HepG2 (cell line): ENCODE measurements at regions not wholly inside any gene's neighbourhood (a gene's known extent, or its start where the extent isn't known, plus 50 kb on each side); places are given as distances from the start of the nearest gene placed in this dataset.

Experiments
- ASH2L ChIP-seq: fragments of 300-600, 200-600 bp; sonication (generic); IDR thresholded peaks from 2 replicates; pipeline ENCODE4 v1.7.0; 2017; ENCODE audit warnings: low read depth, mild to moderate bottlenecking, moderate library complexity, mixed read lengths, low read length; ENCODE audit not compliant: insufficient read length
- BCL6 ChIP-seq: IDR thresholded peaks from 2 replicates; pipeline ENCODE4 v1.6.1; 2016; ENCODE audit warnings: missing genetic modification reagents, missing compliant biosample characterization
- BORCS8-MEF2B ChIP-seq: sonication (generic); formaldehyde crosslinking; IDR thresholded peaks from 2 replicates; pipeline ENCODE4 v1.8.0; 2022; ENCODE audit warnings: mild to moderate bottlenecking, missing genetic modification reagents
- CBX1 ChIP-seq: IDR thresholded peaks from one replicate; pipeline ENCODE4 v1.6.1; 2016; ENCODE audit warnings: antibody characterized with exemption, low read depth
- GATA4 ChIP-seq: sonication (generic); IDR thresholded peaks from 2 replicates; pipeline ENCODE4 v1.6.1; 2016; ENCODE audit warnings: antibody characterized with exemption, low read depth, borderline replicate concordance
- HES4 ChIP-seq: sonication (generic); formaldehyde crosslinking; IDR thresholded peaks from 2 replicates; pipeline ENCODE4 v1.9.0; 2021; ENCODE audit warnings: mild to moderate bottlenecking, missing genetic modification reagents, borderline replicate concordance
- HOXA3 ChIP-seq: sonication (generic); formaldehyde crosslinking; IDR thresholded peaks from 2 replicates; pipeline ENCODE4 v1.5.0; 2020; ENCODE audit warnings: missing genetic modification reagents
- KDM1A ChIP-seq: IDR thresholded peaks from 2 replicates; pipeline ENCODE4 v1.6.1; 2016; ENCODE audit warnings: missing compliant biosample characterization
- KDM2A ChIP-seq: sonication (generic); formaldehyde crosslinking; IDR thresholded peaks from 2 replicates; pipeline ENCODE4 v1.4.0; 2020; ENCODE audit warnings: low read depth, missing genetic modification reagents, borderline replicate concordance
- MEIS2 ChIP-seq: sonication (generic); formaldehyde crosslinking; IDR thresholded peaks from 2 replicates; pipeline ENCODE4 v1.9.0; 2021; ENCODE audit warnings: mild to moderate bottlenecking, missing genetic modification reagents
- MIER2 ChIP-seq: IDR thresholded peaks from 2 replicates; pipeline ENCODE4 v1.6.1; 2016; ENCODE audit warnings: missing biosample characterization, missing genetic modification reagents
- NCOA2 ChIP-seq: sonication (generic); formaldehyde crosslinking; IDR thresholded peaks from 2 replicates; pipeline ENCODE4 v1.8.0; 2022; ENCODE audit warnings: inconsistent platforms
- NR2F1 ChIP-seq, 2 experiments: fragments of 450-650 bp in 1 of 2; formaldehyde crosslinking in 1 of 2; IDR thresholded peaks; 2 replicates each; pipeline versions ENCODE4 v1.5.0 to v1.6.1; 2016 to 2020; ENCODE audit warnings: mild to moderate bottlenecking in 1 of 2, missing compliant biosample characterization in 1 of 2, missing genetic modification reagents in 1 of 2, moderate library complexity in 1 of 2
- SNAI1 ChIP-seq: sonication (generic); formaldehyde crosslinking; IDR thresholded peaks from 2 replicates; pipeline ENCODE4 v1.5.0; 2020; ENCODE audit warnings: mild to moderate bottlenecking, missing genetic modification reagents, borderline replicate concordance
- SNAPC2 ChIP-seq: sonication (generic); formaldehyde crosslinking; IDR thresholded peaks from 2 replicates; pipeline ENCODE4 v1.8.1; 2022; ENCODE audit warnings: mild to moderate bottlenecking, missing genetic modification reagents
- ZBTB1 ChIP-seq: sonication (generic); formaldehyde crosslinking; IDR thresholded peaks from 2 replicates; pipeline ENCODE4 v1.4.0; 2020; ENCODE audit warnings: missing genetic modification reagents, borderline replicate concordance
- ZNF619 ChIP-seq: sonication (generic); formaldehyde crosslinking; IDR thresholded peaks from 2 replicates; pipeline ENCODE4 v1.4.0; 2020; ENCODE audit warnings: mild to moderate bottlenecking, missing genetic modification reagents
- ZNF777 ChIP-seq: sonication (generic); formaldehyde crosslinking; IDR thresholded peaks from 2 replicates; pipeline ENCODE4 v1.4.0; 2020; ENCODE audit warnings: missing genetic modification reagents
- TF ChIP-seq, protein P1 (sequence below): sonication (generic); formaldehyde crosslinking; IDR thresholded peaks from 2 replicates; pipeline ENCODE4 v1.4.0; 2020; ENCODE audit warnings: missing genetic modification reagents
- TF ChIP-seq, protein P2 (sequence below): sonication (generic); formaldehyde crosslinking; IDR thresholded peaks from 2 replicates; pipeline ENCODE4 v1.8.1; 2023; ENCODE audit warnings: mild to moderate bottlenecking, inconsistent platforms, moderate library complexity, missing genetic modification reagents, borderline replicate concordance
- TF ChIP-seq, protein P3 (sequence below): sonication (generic); formaldehyde crosslinking; IDR thresholded peaks from 2 replicates; pipeline ENCODE4 v1.4.0; 2020; ENCODE audit warnings: missing genetic modification reagents, borderline replicate concordance
- TF ChIP-seq, protein P4 (sequence below): sonication (generic); formaldehyde crosslinking; IDR thresholded peaks from 2 replicates; pipeline ENCODE4 v1.5.0; 2020; ENCODE audit warnings: mild to moderate bottlenecking, missing genetic modification reagents, moderate library complexity

DNA sequence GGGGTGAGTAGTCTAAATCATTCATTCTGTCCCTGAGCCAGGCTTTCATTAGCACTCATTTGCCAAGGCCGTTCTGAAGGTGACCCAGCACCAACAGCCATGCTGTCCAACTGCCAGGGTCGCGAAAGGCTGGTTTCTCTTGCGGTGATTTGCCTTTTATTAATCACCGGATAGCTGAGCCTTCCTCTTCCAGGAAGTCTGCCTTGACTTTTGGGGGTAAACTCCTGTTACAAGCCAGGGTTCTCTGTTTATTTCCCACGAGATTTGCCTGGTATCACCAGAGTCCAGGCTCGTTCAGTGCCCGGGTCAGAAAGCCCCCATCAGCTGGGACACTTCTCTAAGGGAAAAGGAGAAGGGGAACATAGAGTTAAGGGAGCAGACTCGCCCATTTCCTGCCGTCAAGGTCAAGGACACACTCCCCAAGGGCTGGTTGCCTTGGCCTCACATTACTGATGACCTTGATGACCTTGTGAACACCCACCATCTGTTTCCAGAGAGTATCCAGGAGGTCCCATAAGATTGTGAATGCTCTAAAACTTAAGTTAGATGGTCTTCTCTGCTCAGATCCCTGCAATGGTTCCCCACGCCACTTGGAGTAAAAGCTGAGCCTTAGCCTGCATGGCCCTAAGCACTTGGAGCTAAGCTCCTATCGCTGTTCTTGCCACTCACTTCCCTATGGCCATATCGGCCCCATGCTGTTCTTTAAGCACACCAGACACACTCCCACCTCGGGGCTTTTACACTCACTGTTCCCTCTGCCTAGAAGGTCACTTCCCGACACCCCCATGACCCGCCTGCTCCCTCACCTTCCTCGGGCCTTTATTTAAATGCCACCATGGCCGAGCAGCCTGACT is 96.0 kb upstream of the EPCAM start (continued):
- TF ChIP-seq NCOA2 (CRISPR knock-in tag): peak; percentile 34; the same call in 1 of the 2 replicates
- TF ChIP-seq BCL6 (CRISPR knock-in tag): 0 out of 2 replicates have a peak, but pooled peaks have one; percentile 22
- no peak for TF ChIP-seq CBX1
- TF ChIP-seq, protein P1, sequence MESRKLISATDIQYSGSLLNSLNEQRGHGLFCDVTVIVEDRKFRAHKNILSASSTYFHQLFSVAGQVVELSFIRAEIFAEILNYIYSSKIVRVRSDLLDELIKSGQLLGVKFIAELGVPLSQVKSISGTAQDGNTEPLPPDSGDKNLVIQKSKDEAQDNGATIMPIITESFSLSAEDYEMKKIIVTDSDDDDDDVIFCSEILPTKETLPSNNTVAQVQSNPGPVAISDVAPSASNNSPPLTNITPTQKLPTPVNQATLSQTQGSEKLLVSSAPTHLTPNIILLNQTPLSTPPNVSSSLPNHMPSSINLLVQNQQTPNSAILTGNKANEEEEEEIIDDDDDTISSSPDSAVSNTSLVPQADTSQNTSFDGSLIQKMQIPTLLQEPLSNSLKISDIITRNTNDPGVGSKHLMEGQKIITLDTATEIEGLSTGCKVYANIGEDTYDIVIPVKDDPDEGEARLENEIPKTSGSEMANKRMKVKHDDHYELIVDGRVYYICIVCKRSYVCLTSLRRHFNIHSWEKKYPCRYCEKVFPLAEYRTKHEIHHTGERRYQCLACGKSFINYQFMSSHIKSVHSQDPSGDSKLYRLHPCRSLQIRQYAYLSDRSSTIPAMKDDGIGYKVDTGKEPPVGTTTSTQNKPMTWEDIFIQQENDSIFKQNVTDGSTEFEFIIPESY (CRISPR knock-in tag): no peak
- TF ChIP-seq KDM1A: no peak
- TF ChIP-seq, protein P2, sequence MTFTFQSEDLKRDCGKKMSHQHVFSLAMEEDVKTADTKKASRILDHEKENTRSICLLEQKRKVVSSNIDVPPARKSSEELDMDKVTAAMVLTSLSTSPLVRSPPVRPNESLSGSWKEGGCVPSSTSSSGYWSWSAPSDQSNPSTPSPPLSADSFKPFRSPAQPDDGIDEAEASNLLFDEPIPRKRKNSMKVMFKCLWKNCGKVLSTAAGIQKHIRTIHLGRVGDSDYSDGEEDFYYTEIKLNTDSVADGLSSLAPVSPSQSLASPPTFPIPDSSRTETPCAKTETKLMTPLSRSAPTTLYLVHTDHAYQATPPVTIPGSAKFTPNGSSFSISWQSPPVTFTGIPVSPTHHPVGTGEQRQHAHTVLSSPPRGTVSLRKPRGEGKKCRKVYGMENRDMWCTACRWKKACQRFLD (CRISPR knock-in tag): no peak
- TF ChIP-seq ASH2L: no peak
- TF ChIP-seq BORCS8-MEF2B (CRISPR knock-in tag): no peak
- TF ChIP-seq SNAI1 (CRISPR knock-in tag): no peak
- no peak for TF ChIP-seq ZNF777 (CRISPR knock-in tag)
- TF ChIP-seq, protein P3, sequence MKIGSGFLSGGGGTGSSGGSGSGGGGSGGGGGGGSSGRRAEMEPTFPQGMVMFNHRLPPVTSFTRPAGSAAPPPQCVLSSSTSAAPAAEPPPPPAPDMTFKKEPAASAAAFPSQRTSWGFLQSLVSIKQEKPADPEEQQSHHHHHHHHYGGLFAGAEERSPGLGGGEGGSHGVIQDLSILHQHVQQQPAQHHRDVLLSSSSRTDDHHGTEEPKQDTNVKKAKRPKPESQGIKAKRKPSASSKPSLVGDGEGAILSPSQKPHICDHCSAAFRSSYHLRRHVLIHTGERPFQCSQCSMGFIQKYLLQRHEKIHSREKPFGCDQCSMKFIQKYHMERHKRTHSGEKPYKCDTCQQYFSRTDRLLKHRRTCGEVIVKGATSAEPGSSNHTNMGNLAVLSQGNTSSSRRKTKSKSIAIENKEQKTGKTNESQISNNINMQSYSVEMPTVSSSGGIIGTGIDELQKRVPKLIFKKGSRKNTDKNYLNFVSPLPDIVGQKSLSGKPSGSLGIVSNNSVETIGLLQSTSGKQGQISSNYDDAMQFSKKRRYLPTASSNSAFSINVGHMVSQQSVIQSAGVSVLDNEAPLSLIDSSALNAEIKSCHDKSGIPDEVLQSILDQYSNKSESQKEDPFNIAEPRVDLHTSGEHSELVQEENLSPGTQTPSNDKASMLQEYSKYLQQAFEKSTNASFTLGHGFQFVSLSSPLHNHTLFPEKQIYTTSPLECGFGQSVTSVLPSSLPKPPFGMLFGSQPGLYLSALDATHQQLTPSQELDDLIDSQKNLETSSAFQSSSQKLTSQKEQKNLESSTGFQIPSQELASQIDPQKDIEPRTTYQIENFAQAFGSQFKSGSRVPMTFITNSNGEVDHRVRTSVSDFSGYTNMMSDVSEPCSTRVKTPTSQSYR: no peak
- no peak for TF ChIP-seq MIER2
- TF ChIP-seq GATA4: no peak
- TF ChIP-seq, protein P4, sequence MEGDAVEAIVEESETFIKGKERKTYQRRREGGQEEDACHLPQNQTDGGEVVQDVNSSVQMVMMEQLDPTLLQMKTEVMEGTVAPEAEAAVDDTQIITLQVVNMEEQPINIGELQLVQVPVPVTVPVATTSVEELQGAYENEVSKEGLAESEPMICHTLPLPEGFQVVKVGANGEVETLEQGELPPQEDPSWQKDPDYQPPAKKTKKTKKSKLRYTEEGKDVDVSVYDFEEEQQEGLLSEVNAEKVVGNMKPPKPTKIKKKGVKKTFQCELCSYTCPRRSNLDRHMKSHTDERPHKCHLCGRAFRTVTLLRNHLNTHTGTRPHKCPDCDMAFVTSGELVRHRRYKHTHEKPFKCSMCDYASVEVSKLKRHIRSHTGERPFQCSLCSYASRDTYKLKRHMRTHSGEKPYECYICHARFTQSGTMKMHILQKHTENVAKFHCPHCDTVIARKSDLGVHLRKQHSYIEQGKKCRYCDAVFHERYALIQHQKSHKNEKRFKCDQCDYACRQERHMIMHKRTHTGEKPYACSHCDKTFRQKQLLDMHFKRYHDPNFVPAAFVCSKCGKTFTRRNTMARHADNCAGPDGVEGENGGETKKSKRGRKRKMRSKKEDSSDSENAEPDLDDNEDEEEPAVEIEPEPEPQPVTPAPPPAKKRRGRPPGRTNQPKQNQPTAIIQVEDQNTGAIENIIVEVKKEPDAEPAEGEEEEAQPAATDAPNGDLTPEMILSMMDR (CRISPR knock-in tag): no peak
- no peak for TF ChIP-seq HES4 (CRISPR knock-in tag)
- TF ChIP-seq HOXA3 (CRISPR knock-in tag): no peak
- TF ChIP-seq ZNF619 (CRISPR knock-in tag): no peak
- TF ChIP-seq NR2F1 (CRISPR knock-in tag; IDR thresholded peaks at IDR 0.05): peak in 1 of 2 experiments; percentile 56; a peak in 1 of 4 replicates
- TF ChIP-seq KDM2A (CRISPR knock-in tag): no peak
- TF ChIP-seq MEIS2: no peak
- TF ChIP-seq ZBTB1 (CRISPR knock-in tag): no peak
- TF ChIP-seq SNAPC2 (CRISPR knock-in tag): no peak
